Putamen (tissue), 1 donor: ENCODE measurements at regions not wholly inside any gene's neighbourhood (a gene's known extent, or its start where the extent isn't known, plus 50 kb on each side); places are given as distances from the start of the nearest gene placed in this dataset.
"Not testable (repeated sequence)": the region's sequence is repeated elsewhere in the genome, so short reads cannot be mapped to it uniquely, and the experiment has no call there.

Experiments used
- DNase-seq: peaks from one replicate; pipeline ENCODE4 v3.0.0-alpha.2; 2016; ENCODE audit warnings: low spot score

DNA sequence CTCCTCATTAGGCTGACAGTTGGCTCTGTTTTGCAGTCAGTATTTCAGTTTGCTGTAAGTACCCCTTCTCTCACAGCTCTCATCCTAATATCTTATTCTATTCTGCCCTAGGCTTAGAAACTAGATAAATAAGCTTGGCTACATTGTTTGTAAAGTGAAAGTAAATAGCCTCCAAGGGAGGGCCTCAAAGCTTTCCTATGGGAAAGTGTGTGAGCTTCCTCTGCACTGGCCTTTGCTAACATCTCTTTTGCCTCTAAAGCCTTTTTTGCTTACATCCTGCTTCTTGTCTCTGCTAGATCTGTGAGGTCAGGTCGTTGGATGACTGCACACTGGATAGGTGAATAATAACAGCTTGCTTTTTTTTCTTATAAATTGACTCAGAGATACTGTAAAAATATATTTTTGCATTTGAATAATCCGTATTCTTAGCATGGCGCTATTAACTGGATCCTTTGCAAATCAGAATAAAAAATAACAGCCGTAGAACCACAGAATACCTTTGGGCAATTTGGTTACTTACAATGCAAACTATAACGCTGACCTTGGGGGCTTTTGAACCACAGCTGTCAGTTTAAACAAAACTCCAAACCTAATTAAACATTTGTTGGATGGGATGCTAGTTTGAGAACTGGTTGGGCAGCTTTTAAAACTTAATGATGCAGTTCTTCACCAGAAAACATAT is 55.1 kb downstream of the TTC6 start:
- DNase-seq, result no peak

GRCh38 chr14:37652042-37652441 is 56.6 kb downstream of the TTC6 start:
- no peak for DNase-seq

DNA sequence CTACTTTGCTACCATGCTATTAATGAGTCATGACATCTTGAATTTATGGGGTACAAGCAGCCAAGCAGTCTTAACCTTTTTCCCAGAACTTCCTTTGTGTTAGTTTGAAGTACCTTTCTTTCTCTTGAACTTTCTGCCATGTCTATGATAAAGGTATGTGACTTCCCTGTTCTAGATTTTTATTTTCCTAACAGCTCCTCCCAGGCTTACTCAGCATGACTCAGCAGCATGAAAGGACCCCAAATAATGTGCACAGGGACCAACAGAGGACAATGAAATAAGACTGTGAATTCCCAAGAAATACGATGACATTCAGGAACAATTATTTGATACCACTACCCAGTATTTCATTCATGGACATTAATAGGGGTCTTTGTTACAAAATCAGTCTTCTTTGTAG is 60.0 kb downstream of the TTC6 start:
- DNase-seq, result no peak

DNA sequence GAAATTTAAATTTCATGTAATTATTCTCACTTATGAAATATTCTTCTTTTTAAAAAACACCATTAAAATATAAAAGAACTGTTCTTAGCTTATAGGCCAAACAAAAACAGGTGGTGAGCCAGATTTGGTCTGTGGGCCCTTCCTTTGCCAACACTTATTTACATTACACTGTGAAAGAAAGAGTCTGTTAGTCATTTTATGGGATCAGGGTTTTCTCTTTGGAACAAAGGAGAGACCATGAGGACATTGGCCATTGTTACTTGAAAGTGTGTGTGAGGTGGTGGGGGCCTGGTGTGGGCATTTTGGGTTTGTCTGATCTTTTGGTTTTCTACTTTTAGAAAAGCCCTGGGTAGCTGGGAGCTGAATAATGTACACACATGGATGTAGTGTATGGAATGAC is 62.7 kb downstream of the TTC6 start:
- DNase-seq, result no peak

DNA sequence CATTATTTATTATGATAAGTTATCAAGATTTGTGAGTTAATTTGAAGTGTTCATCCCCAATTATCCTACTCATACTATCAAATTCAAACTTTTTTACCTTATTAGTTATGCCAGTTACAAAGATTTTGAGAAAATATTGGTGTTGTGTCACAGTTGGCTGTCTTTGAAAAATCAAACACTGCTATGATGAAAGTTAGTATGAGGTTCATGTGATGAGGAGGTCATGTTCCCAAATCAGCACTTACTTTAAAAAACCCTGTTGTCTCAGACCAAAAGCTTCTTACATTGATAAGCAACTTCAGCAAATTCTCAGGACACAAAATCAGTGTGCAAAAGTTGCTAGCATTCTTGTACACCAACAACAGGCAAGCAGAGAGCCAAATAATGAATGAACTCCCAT is 68.1 kb downstream of the TTC6 start:
- no peak for DNase-seq

DNA sequence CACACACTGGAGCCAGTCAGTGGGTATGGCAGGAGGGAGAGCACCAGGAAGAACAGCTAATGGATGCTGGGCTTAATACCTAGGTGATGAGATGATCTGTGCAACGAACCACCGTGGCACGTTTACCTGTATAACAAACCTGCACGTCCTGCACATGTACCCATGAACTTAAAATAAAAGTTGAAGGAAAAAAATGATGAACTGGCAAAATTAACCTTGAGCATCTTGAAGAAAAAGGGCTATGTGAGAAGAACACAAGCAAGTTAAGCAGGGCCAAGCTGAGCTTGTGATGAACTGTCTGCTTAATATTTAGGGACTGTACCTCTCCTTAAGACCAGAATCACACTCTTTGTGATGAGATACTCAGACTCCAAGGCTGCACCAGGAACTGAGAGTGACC is 70.0 kb downstream of the TTC6 start:
- DNase-seq, result no peak

DNA sequence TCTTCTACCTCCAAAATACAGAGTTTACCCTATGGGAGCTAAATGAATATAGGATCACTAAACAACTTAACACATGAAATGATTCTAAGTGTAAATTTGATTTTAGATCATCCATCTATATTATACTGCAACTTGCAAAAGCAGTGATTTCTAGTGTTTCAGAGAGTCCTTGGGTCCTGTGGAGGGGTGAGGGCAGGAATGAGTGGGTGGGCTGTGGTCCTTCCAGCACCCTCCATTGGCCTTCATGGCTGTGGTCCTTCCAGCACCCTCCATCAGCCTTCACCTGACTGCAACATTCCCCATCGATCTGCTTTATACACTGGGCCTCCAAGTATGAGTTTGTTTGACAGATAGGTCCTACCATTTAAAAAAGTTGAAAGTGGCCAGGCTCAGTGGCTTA is 70.5 kb downstream of the TTC6 start:
- no peak for DNase-seq

DNA sequence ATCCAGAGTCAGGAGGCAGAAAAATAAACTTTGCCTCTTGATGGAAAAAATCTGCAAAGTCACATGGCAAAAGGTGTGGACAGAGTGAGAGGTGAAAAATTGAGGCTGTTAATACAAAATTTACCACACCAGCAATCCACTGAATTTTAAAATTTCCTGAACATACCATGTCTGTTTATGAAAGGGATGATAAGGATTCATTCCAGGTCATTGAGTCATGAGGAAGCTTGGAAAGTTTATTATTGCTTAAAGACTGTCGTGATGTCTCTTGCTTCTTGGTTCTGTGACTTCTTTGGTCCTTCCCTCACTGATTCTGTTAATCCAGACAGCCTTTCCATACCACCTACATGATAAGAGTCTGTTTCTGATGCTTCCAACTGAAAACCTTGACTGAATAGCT is 73.2 kb downstream of the TTC6 start:
- no peak for DNase-seq

- no peak for DNase-seq
Measured at GRCh38 chr14:37669242-37669641, 73.8 kb downstream of the TTC6 start.

DNA sequence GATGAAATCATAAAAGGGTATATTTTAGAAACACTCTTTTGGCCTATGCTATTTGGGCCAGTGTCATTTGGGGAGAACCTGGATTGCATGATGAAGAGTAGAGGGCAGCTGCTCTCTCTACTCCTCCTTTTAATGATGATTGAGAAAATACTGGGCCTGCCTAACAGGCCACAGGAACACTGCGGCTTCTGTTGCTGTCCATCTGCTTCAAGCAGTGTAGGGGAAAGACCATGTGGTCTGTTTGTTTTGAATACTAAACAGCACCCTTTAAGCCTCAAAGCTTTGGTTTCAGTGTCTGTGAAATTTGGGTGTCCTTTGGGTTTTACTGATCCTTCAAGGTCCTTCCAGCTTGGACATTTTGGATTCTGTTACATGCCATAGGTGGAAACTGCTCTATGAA is 78.0 kb downstream of the TTC6 start:
- no peak for DNase-seq

GRCh38 chr14:37678916-37679315 is 83.5 kb downstream of the TTC6 start:
- no peak for DNase-seq

- DNase-seq, result no peak
Measured at GRCh38 chr14:37681486-37681885, 86.1 kb downstream of the TTC6 start.

GRCh38 chr14:37692680-37693079 is 97.3 kb downstream of the TTC6 start:
- not testable (repeated sequence) for DNase-seq

GRCh38 chr14:37693420-37693819 is 98.0 kb downstream of the TTC6 start:
- DNase-seq, result not testable (repeated sequence)

DNA sequence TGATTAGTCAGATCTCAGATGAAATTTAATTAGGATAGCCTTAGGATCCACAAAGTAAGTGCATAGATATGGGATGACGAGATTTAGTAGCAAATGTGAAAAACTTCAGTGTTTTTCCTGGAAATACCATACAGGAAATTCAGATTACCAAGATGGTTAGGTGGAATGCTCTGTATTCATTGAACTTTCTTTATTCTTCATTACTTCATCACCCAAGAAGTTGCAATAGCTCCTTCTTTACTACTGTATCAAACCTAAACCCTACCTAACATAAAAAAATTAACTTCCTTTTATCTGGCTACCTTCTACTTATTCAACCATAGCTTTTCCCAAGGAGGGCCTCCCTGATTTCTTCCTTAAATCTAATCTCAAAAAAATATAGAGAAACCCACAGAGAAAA is 100.4 kb downstream of the TTC6 start:
- DNase-seq, result no peak

DNA sequence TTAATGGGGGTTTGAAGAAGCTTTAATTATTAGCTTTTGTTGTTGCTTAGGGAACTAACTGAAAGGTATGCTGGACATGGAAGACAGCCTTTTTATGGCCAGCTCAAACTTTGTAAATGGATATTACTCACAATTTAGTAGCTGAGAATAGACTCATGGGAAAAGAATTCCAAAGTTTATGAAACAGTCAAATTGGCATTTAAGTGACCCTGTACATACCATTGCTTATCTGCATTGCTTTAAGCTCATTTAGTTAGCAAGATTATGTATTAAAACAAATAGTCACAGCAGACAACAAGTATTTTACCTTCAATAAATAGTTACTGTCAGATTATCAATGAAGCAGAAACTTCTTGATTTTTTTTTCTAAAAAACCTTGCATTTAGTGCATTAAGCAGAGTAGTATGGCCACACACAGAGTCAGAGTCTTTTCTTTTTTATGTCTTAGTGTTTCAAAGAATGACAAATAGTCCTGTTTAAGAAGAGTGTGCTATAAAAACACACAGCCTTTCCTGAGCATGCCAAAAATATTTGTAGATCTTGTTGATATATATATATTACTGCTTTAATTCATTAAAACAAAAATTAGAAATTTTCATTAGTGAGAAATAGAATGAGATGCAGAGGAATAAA is 102.2 kb downstream of the TTC6 start:
- DNase-seq, result no peak

GRCh38 chr14:37698840-37699777 is 103.7 kb downstream of the TTC6 start:
- DNase-seq, result no peak

DNA sequence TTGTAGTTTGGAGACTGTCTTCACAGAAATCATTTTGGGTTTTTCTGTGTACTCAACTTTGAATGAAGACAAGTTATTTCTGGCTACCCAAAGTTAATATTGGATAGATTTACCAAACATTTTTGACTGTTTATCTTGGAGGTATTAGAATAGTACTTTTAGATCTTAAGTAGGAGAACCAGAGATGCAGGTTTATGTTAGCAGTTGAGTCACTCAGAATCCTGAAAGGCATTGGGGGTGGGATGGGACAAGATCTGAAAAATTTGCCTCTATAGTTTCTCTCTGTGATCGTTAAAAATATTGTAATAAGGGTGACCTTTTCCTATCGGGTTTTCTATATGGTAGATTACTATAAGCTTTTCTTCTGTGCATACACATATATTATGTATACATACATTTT is 112.3 kb downstream of the TTC6 start:
- no peak for DNase-seq

DNA sequence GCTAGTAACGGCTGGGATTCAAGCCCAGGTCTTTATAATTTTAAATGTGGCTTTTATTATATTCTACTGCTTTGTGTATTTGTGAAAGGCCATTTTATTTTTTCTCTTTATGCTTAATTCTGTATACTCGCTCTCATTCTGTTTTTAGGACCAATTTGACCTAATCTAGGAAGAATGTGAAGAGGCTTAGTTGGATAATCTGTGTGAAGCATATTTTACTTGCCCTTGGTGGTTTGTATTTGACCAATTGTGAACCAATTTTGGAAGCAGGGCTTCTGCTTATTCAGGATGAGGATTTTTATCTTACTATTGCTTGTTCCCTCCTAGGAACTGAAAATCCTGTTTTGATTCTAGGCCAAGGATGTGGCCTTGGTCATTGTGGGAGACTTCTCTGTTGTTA is 113.1 kb downstream of the TTC6 start:
- DNase-seq, result no peak

- no peak for DNase-seq
Measured at GRCh38 chr14:37709419-37710195, 114.2 kb downstream of the TTC6 start.

DNA sequence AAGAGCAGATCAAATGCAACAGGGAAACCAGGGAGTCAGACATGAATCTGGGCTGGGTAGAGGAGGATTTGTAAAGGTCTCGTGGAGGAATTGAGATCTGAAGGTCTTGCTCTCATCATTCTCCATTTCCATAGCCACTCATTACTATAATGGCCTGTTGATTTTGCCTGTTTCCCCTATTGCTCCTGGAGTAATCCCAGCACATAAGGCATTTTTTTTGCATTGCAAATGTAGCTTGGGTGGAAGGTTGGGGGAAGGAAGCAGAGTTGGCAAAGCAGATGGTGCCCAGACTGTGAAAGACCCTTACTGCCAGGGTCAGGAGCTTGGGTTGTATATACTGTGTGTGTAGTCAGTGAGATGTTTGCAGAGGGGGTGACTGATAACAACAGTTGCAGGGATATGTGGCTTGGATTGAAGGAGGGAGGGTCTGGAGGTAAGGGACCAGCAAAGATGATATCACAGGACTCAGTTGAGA is 116.0 kb downstream of the TTC6 start:
- no peak for DNase-seq

DNA sequence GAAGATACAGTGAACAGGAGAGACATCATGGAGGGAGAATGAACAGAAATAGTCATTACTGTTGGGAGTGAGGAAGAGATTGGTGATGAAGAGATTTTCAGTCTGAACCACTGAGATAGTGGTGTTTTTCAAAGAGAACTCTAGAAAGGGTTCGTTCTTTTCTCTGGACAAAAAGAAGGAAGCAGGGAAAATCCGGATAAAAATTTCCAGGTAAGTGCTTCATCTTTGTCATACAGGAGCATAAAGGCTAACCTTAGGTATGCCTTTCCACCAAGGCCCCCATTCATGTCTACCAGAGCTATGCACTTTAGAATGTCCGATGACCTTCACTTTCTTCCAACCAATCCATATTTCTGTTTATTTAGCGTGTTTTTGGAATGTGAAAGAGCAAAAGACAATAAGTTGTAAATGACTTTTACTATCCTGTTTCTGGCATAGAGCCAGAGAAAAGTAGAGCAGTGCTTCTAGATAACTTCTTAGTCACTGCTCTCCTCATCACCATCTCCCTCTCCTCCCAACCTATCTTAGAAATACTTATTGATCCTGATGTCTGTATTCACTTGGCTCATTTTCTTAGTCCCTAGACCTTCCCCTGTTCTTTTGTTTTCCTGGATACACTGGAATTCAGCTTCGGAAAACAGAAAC is 116.5 kb downstream of the TTC6 start:
- DNase-seq, result no peak
